Ishikawa (cell line): ENCODE measurements at regions not wholly inside any gene's neighbourhood (a gene's known extent, or its start where the extent isn't known, plus 50 kb on each side); places are given as distances from the start of the nearest gene placed in this dataset.

Source experiments
- CEBPB ChIP-seq: IDR thresholded peaks from 2 replicates; pipeline ENCODE4 v1.6.1; 2012
- CREB1 ChIP-seq: IDR thresholded peaks from 2 replicates; pipeline ENCODE4 v1.6.1; 2012; ENCODE audit warnings: low read depth
- EGR1 ChIP-seq: IDR thresholded peaks from 2 replicates; pipeline ENCODE4 v1.6.1; 2012
- EP300 ChIP-seq: IDR thresholded peaks from 2 replicates; pipeline ENCODE4 v1.6.1; 2012; ENCODE audit warnings: borderline replicate concordance
- FOXM1 ChIP-seq: IDR thresholded peaks from 2 replicates; pipeline ENCODE4 v1.6.1; 2012; ENCODE audit warnings: low read depth, borderline replicate concordance
- RAD21 ChIP-seq: IDR thresholded peaks from 2 replicates; pipeline ENCODE4 v1.6.1; 2012; ENCODE audit warnings: low read depth
- REST ChIP-seq: IDR thresholded peaks from 2 replicates; pipeline ENCODE4 v1.6.1; 2012; ENCODE audit warnings: low read depth, mild to moderate bottlenecking
- TAF1 ChIP-seq: IDR thresholded peaks from 2 replicates; pipeline ENCODE4 v1.6.1; 2012; ENCODE audit warnings: low read depth, mild to moderate bottlenecking
- TEAD4 ChIP-seq: IDR thresholded peaks from 2 replicates; pipeline ENCODE4 v1.6.1; 2012
- YY1 ChIP-seq: IDR thresholded peaks from 2 replicates; pipeline ENCODE4 v1.6.1; 2012; ENCODE audit warnings: low read depth
- ZBTB7A ChIP-seq: IDR thresholded peaks from 2 replicates; pipeline ENCODE4 v1.6.1; 2012; ENCODE audit warnings: low read depth
- TF ChIP-seq, protein P1 (sequence below): IDR thresholded peaks from 2 replicates; pipeline ENCODE4 v1.6.1; 2012

DNA sequence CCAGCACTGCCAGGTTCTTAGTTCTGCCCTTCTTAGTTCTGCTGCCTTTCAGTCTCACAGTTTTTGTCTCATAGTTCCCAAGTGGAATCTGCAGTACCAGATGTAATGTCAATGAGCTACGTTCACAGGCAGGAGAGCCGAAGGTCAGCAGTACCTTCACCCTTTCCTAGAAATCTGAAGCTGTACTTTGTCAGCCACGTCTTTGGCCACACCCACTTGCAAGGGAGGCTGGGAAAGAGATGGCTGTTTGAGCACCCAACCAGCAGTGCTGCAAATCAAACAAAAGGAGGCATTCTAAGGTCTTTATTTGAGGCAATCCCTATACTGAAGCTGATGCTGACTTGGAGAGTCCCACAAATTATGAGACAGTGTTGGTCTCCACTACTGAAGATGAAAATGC is 199.1 kb upstream of the NPY2R start:
- TF ChIP-seq REST (no peak), CEBPB (no peak), TAF1 (no peak), YY1 (no peak), TEAD4 (no peak), CREB1 (no peak), EP300 (no peak), ZBTB7A (no peak), FOXM1 (no peak), EGR1 (no peak), RAD21 (no peak)
- TF ChIP-seq, protein P1, sequence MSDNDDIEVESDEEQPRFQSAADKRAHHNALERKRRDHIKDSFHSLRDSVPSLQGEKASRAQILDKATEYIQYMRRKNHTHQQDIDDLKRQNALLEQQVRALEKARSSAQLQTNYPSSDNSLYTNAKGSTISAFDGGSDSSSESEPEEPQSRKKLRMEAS: no peak
